H1 (cell line): ENCODE measurements at regions not wholly inside any gene's neighbourhood (a gene's known extent, or its start where the extent isn't known, plus 50 kb on each side); places are given as distances from the start of the nearest gene placed in this dataset.

Experiments
- GABPA ChIP-seq: IDR thresholded peaks from 2 replicates; pipeline ENCODE4 v1.6.1; 2011; ENCODE audit warnings: mild to moderate bottlenecking, low read length, moderate library complexity, borderline replicate concordance; ENCODE audit not compliant: insufficient read depth
- HDAC6 ChIP-seq: IDR thresholded peaks from one replicate; pipeline ENCODE4 v1.7.1; 2012; ENCODE audit warnings: low read depth, mild to moderate bottlenecking, inconsistent platforms, low read length, moderate library complexity
- TF ChIP-seq, protein P1 (sequence below): IDR thresholded peaks from 2 replicates; pipeline ENCODE4 v1.6.1; 2011; ENCODE audit warnings: low read length, improper control_type of control experiment

DNA sequence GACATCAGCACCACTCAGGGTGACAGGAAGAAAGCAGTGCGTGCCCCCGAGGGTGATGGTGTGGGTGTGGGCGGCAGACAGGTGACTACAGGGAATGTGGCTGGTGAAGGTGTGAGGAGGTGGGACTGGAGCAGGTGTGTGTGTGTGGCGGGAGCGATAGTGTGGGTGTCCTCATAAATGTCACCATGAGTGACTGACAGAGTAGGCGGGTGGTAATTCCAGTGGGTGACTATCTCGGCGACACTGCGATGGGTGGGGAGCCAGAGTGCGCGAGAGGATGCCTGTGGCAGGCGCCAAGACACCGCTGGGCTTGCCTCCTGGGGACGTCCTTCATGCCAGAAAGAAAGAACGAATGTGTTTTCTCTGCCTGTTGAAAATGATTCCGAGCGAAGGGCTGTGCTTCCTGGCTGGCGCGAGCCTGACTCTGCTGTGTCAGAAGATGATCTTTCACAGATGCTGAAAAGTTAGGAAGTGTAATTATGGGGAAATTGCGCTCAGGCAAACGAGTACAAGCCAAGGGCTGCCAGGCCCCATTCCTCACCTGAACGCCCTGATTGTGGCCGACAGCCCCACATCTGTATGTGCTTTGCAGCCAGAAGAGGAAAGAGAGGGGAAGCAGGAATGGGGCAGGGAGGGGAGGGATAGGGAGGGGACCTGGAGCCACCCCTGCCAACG is 98.8 kb upstream of the CD82 start (continued):
- no peak for TF ChIP-seq HDAC6
- TF ChIP-seq, protein P1, sequence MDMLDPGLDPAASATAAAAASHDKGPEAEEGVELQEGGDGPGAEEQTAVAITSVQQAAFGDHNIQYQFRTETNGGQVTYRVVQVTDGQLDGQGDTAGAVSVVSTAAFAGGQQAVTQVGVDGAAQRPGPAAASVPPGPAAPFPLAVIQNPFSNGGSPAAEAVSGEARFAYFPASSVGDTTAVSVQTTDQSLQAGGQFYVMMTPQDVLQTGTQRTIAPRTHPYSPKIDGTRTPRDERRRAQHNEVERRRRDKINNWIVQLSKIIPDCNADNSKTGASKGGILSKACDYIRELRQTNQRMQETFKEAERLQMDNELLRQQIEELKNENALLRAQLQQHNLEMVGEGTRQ: no peak
- TF ChIP-seq GABPA: no peak
